ENCODE measurements at regions not wholly inside any gene's neighbourhood (a gene's known extent, or its start where the extent isn't known, plus 50 kb on each side); places are given as distances from the start of the nearest gene placed in this dataset.

GRCh38 chr18:51955136-51955535 lies 384.9 kb upstream of the DCC start:
- no peak for DNase-seq

- no peak for DNase-seq
Measured at GRCh38 chr18:51957001-51957400, 383.0 kb upstream of the DCC start.

- no peak for DNase-seq
Measured at GRCh38 chr18:51980101-51980500, 359.9 kb upstream of the DCC start.

- no peak for DNase-seq
Measured at GRCh38 chr18:51988277-51988676, 351.7 kb upstream of the DCC start.

- DNase-seq: no peak
Measured at GRCh38 chr18:51997129-51997528, 342.9 kb upstream of the DCC start.

- DNase-seq: no peak
Measured at GRCh38 chr18:51998066-51998465, 341.9 kb upstream of the DCC start.

GRCh38 chr18:51998711-51999110 lies 341.3 kb upstream of the DCC start:
- no peak for DNase-seq

GRCh38 chr18:51999351-51999750 lies 340.6 kb upstream of the DCC start:
- DNase-seq: no peak

GRCh38 chr18:52000435-52000834 lies 339.6 kb upstream of the DCC start:
- DNase-seq: no peak

GRCh38 chr18:52001106-52001505 lies 338.9 kb upstream of the DCC start:
- DNase-seq: no peak

GRCh38 chr18:52002600-52002999 lies 337.4 kb upstream of the DCC start:
- no peak for DNase-seq

- DNase-seq: no peak
Measured at GRCh38 chr18:52007105-52007504, 332.9 kb upstream of the DCC start.

- no peak for DNase-seq
Measured at GRCh38 chr18:52008330-52008729, 331.7 kb upstream of the DCC start.

GRCh38 chr18:52008736-52009135 lies 331.3 kb upstream of the DCC start:
- DNase-seq: no peak

- DNase-seq: no peak
Measured at GRCh38 chr18:52009958-52010357, 330.0 kb upstream of the DCC start.

- DNase-seq: no peak
Measured at GRCh38 chr18:52045946-52046675, 293.9 kb upstream of the DCC start.

- no peak for DNase-seq
Measured at GRCh38 chr18:52046842-52047241, 293.2 kb upstream of the DCC start.

GRCh38 chr18:52054324-52054723 lies 285.7 kb upstream of the DCC start:
- no peak for DNase-seq

- no peak for DNase-seq
Measured at GRCh38 chr18:52060607-52061304, 279.2 kb upstream of the DCC start.

GRCh38 chr18:52063923-52064322 lies 276.1 kb upstream of the DCC start:
- no peak for DNase-seq

GRCh38 chr18:52069201-52069600 lies 270.8 kb upstream of the DCC start:
- no peak for DNase-seq

- no peak for DNase-seq
Measured at GRCh38 chr18:52070291-52070756, 269.7 kb upstream of the DCC start.

- no peak for DNase-seq
Measured at GRCh38 chr18:52077251-52077983, 262.6 kb upstream of the DCC start.

GRCh38 chr18:52082246-52082645 lies 257.8 kb upstream of the DCC start:
- DNase-seq: no peak
